Smooth muscle cell (in vitro differentiated cells): ENCODE measurements at regions not wholly inside any gene's neighbourhood (a gene's known extent, or its start where the extent isn't known, plus 50 kb on each side); places are given as distances from the start of the nearest gene placed in this dataset.

Source experiments
- DNase-seq: peaks from one replicate; lab custom pipeline; 2025; ENCODE audit not compliant: unreplicated experiment; lab: John Stamatoyannopoulos, UW
- H2AFZ ChIP-seq: fragments of 200-600 bp; sonication (generic); 2 replicates; pipeline ENCODE4 v1.6.0; 2016; ENCODE audit warnings: antibody characterized with exemption, low read depth, mild to moderate bottlenecking
- H3F3A ChIP-seq: fragments of 200-600 bp; sonication (generic); 2 replicates; pipeline ENCODE4 v1.6.0; 2017; ENCODE audit warnings: antibody characterized with exemption, low read depth
- H3K27ac ChIP-seq: fragments of 200-600 bp; sonication (generic); 2 replicates; pipeline ENCODE4 v1.5.1; 2016; ENCODE audit warnings: low read depth, mild to moderate bottlenecking
- H3K27me3 ChIP-seq: fragments of 200-600 bp; sonication (generic); 2 replicates; pipeline ENCODE4 v1.6.1; 2016; ENCODE audit warnings: low read depth, mild to moderate bottlenecking
- H3K36me3 ChIP-seq: fragments of 200-600 bp; sonication (generic); 2 replicates; pipeline ENCODE4 v1.5.1; 2016; ENCODE audit warnings: low read depth
- H3K4me1 ChIP-seq: fragments of 200-600 bp; sonication (generic); 2 replicates; pipeline ENCODE4 v1.5.1; 2016; ENCODE audit warnings: low read depth
- H3K4me2 ChIP-seq: fragments of 200-600 bp; sonication (generic); 2 replicates; pipeline ENCODE4 v1.6.0; 2016; ENCODE audit warnings: mild to moderate bottlenecking
- H3K4me3 ChIP-seq: fragments of 200-600 bp; sonication (generic); 2 replicates; pipeline ENCODE4 v1.5.1; 2016; ENCODE audit warnings: mild to moderate bottlenecking
- H3K79me2 ChIP-seq: fragments of 200-600 bp; sonication (generic); 2 replicates; pipeline ENCODE4 v1.6.0; 2016; ENCODE audit warnings: low read depth, mild to moderate bottlenecking
- H3K9ac ChIP-seq: fragments of 200-600 bp; sonication (generic); 2 replicates; pipeline ENCODE4 v1.6.0; 2016; ENCODE audit warnings: low read depth
- H3K9me3 ChIP-seq: fragments of 200-600 bp; sonication (generic); replicated peaks from 2 replicates; pipeline ENCODE4 v1.5.1; 2016; ENCODE audit warnings: low read depth
- H4K20me1 ChIP-seq: fragments of 200-600 bp; sonication (generic); 2 replicates; pipeline ENCODE4 v1.6.0; 2016; ENCODE audit warnings: low read depth
- WGBS: methylation state at CpG from one replicate; pipeline ENCODE4 v1.1.7; 2016; ENCODE audit warnings: low lambda C conversion rate; 5-methylcytosine and 5-hydroxymethylcytosine counted together
- TF ChIP-seq, protein P1 (sequence below): fragments of 200-600 bp; sonication (generic); IDR thresholded peaks from 2 replicates; pipeline ENCODE4 v1.5.1; 2017; ENCODE audit warnings: borderline replicate concordance, mild to moderate bottlenecking, antibody characterized with exemption; ENCODE audit not compliant: insufficient read depth, poor library complexity, severe bottlenecking

DNA sequence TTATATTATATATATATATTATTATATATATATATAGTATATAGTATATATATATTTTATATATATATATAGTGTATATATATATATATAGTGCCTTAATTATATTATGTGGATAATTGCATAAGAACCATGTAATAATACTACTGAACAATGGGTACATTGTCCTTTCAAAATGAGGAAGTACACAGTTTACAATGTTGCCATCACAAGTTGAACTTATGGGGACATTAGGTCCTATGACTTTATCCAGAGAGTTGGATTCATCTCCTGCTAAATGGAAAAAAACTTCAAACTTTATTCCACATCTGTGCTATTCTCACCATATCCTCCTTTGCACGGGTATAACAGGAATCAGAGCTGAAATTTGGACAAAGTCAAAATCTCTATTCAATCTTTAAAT is 105.0 kb upstream of the AGR3 start:
- Histone ChIP-seq H3K4me2 (no peak overlapping the region), H3K4me3 (no peak overlapping the region), H3K27ac (no peak overlapping the region), H3K79me2 (no peaks in the 10 kb centered on the region), H3K9ac (no peak overlapping the region), H2AFZ (no peak overlapping the region), H3K9me3 (no peaks in the 10 kb centered on the region), H3K4me1 (peaks cover 4% of the 10 kb centered on the region), H3F3A (no peaks in the 10 kb centered on the region), H3K36me3 (no peaks in the 10 kb centered on the region), H3K27me3 (no peaks in the 10 kb centered on the region), H4K20me1 (no peaks in the 10 kb centered on the region)
- DNase-seq = no peak
- WGBS = 85% methylated on average over 1 of the region's 1 CpG
- TF ChIP-seq, protein P1, sequence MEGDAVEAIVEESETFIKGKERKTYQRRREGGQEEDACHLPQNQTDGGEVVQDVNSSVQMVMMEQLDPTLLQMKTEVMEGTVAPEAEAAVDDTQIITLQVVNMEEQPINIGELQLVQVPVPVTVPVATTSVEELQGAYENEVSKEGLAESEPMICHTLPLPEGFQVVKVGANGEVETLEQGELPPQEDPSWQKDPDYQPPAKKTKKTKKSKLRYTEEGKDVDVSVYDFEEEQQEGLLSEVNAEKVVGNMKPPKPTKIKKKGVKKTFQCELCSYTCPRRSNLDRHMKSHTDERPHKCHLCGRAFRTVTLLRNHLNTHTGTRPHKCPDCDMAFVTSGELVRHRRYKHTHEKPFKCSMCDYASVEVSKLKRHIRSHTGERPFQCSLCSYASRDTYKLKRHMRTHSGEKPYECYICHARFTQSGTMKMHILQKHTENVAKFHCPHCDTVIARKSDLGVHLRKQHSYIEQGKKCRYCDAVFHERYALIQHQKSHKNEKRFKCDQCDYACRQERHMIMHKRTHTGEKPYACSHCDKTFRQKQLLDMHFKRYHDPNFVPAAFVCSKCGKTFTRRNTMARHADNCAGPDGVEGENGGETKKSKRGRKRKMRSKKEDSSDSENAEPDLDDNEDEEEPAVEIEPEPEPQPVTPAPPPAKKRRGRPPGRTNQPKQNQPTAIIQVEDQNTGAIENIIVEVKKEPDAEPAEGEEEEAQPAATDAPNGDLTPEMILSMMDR = no peak

DNA sequence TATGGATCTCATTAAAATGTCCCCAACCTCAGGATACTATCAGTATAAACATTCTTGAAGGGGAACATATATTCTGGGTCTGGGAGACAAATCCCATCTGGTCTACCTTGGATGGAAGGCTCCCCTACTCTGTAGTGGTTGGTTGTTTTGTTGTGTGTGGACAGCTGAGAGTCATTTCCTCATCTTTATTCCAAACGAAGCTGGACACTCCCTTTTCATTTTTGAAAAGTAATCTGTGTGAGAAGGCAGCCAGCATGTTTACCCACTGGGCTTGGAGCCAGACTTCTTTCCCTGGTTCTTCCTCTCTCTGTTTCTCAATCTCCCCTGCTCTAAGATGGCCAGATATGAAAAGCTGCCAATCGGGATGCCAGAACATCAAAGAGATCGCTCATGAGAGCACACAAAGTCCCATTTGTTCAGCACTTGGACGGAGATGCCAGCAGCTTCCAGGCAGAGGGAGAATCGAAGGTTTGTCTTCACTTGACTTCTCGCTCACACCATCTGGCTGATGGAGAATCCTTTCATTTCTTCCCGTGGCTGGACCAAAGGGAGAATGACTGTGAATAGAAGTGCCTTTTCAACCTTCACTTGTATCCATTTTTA is 108.1 kb upstream of the AGR3 start:
- TF ChIP-seq, protein P1 = no peak
- H3K9ac ChIP-seq = no peak overlapping the region
- peak overlapping the region; percentile 61 for H3K4me2 ChIP-seq
- H4K20me1 ChIP-seq = no peaks in the 10 kb centered on the region
- H3K4me1 ChIP-seq = no peaks in the 10 kb centered on the region
- peak overlapping the region; percentile 38 for H3K27ac ChIP-seq
- no peaks in the 10 kb centered on the region for H3K79me2 ChIP-seq
- H3K27me3 ChIP-seq = no peaks in the 10 kb centered on the region
- DNase-seq = no peak
- H3F3A ChIP-seq = no peaks in the 10 kb centered on the region
- H3K9me3 ChIP-seq = no peaks in the 10 kb centered on the region
- 63% methylated on average over 7 of the region's 7 CpGs for WGBS
- H3K4me3 ChIP-seq = peak overlapping the region; percentile 20
- no peaks in the 10 kb centered on the region for H3K36me3 ChIP-seq
- H2AFZ ChIP-seq = peak overlapping the region; percentile 44

DNA sequence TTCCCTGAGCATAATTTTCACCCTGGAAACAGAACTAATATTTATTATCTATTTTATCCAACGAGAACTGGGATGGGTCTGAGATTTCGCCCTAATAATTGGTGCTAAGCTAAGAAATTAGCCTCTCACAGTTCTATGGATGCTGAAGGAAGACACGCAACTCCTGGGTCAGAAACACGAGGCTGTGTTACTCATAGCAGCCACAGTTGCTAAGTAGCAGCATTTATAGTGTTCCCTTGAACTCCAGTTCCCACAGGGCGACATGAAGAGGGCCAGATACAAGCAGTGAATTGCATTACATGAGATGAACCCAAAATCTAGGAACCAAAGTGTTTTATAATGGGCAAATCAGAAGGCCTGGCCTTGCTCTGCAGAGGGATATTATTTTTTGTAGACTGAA is 109.8 kb upstream of the AGR3 start:
- Histone ChIP-seq H3K9ac (no peak overlapping the region), H3K79me2 (no peaks in the 10 kb centered on the region), H3K27me3 (no peaks in the 10 kb centered on the region), H3K36me3 (no peaks in the 10 kb centered on the region), H3K4me1 (no peaks in the 10 kb centered on the region), H3K4me3 (no peak overlapping the region), H4K20me1 (no peaks in the 10 kb centered on the region), H3F3A (no peaks in the 10 kb centered on the region), H3K27ac (no peak overlapping the region), H3K4me2 (no peak overlapping the region), H3K9me3 (no peaks in the 10 kb centered on the region), H2AFZ (no peak overlapping the region)
- TF ChIP-seq, protein P1 = no peak
- WGBS = 91% methylated on average over 5 of the region's 5 CpGs
- no peak for DNase-seq

DNA sequence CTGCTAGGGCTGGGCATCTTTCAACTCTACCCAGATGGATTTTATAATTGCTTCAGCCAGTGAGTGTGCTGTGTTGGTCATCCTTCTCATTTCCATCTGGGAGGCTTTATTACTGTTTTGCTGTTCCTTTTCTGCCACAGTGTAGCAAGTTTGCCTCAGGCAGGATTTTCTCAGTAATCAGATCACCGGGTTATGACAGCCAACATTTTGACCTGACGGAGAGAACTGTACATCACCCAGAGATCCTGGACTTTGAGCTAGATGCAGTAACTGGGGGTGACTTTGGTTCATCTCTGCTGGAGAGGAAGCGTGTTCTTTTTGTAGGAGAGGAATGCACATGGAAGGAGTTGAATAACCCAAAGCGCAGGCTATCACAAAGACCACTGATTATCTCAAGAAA is 111.8 kb upstream of the AGR3 start:
- H3K79me2 ChIP-seq = no peaks in the 10 kb centered on the region
- TF ChIP-seq, protein P1 = no peak

More for the DNA sequence above, 111.8 kb upstream of the AGR3 start:
- Histone ChIP-seq H2AFZ (no peak overlapping the region), H3K4me1 (no peaks in the 10 kb centered on the region), H3K27me3 (no peaks in the 10 kb centered on the region), H3F3A (no peaks in the 10 kb centered on the region), H3K36me3 (no peaks in the 10 kb centered on the region), H4K20me1 (no peaks in the 10 kb centered on the region), H3K9ac (no peak overlapping the region), H3K9me3 (no peaks in the 10 kb centered on the region), H3K4me2 (no peak overlapping the region), H3K4me3 (no peak overlapping the region), H3K27ac (no peak overlapping the region)
- 95% methylated on average over 4 of the region's 4 CpGs for WGBS
- no peak for DNase-seq
